ENCODE measurements at regions not wholly inside any gene's neighbourhood (a gene's known extent, or its start where the extent isn't known, plus 50 kb on each side); places are given as distances from the start of the nearest gene placed in this dataset.

DNA sequence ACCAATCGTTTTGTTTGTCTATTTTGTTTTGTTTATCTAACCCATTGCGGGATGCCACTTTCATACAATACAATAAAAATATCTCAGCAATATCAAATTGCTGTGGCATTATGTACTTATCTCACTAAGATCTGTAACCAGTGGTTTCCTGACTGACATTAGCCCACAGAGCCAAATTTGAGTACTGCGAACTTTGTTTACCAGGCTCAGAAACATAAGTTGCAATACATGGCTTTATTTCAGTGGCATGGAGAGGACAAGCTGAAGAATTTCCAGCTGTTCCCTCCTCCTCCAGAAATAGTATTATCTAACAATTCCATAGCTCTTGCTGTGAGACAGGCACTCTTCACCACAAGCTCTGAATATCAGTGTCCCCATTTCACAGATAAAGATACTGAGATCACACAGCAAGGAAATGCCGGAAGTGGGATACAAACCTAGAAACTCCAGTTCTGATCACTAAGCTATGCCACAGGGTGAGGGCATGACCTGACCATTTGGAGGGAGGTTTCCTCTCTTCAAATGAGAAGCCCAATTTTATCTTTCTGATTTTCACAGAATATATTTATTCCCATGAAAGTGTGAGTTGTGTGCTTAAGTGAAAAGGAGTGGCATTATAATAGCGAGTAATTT is 469.9 kb upstream of the CBLB start:
- no peak for DNase-seq (ENCODE audit: low spot score)
- TF ChIP-seq, protein P1, sequence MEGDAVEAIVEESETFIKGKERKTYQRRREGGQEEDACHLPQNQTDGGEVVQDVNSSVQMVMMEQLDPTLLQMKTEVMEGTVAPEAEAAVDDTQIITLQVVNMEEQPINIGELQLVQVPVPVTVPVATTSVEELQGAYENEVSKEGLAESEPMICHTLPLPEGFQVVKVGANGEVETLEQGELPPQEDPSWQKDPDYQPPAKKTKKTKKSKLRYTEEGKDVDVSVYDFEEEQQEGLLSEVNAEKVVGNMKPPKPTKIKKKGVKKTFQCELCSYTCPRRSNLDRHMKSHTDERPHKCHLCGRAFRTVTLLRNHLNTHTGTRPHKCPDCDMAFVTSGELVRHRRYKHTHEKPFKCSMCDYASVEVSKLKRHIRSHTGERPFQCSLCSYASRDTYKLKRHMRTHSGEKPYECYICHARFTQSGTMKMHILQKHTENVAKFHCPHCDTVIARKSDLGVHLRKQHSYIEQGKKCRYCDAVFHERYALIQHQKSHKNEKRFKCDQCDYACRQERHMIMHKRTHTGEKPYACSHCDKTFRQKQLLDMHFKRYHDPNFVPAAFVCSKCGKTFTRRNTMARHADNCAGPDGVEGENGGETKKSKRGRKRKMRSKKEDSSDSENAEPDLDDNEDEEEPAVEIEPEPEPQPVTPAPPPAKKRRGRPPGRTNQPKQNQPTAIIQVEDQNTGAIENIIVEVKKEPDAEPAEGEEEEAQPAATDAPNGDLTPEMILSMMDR (IDR thresholded peaks at IDR 0.05; ENCODE audit: extremely low read depth, missing control alignments), result no peak

DNA sequence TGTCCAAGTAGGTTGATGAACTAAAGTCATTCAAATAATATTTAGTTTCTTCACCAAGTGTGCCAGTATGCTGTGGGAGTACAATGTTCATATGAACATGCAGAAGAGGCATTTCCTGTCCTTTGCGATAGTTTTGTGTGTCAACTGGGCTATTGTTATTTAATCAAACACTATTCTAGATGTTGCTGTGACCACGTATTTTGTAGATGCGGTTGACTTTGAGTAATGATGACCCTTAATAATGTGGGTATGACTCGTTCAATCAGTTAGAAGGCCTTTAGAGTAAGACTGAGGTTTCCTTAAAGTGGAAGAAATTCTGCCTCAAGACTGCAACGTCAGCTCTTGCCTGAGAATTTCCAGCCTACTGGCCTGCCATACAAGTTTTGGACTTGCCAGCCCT is 470.7 kb upstream of the CBLB start:
- DNase-seq (ENCODE audit: low spot score), result no peak
- TF ChIP-seq, protein P1 (IDR thresholded peaks at IDR 0.05; ENCODE audit: extremely low read depth, missing control alignments), result no peak

DNA sequence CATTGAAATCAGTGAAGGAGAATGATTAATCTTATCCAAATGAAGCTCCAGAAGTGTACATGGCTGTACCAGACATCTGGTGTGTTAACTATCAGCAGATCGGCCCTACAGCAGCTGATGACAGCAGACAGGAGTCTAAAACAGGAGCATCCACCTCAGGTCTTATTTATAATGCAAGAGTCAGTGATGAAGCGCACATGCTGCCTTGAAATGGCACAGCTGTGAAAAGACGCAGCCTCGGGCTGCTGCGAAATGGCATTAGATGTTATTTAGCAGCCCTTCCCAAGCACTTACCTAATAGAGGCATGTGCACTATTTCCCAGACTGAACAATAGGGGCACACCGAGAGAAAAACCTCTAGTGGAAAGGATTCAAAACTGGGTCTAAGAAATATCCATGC is 472.3 kb upstream of the CBLB start:
- DNase-seq (ENCODE audit: low spot score), result no peak
- TF ChIP-seq, protein P1 (IDR thresholded peaks at IDR 0.05; ENCODE audit: extremely low read depth, missing control alignments), result no peak

DNA sequence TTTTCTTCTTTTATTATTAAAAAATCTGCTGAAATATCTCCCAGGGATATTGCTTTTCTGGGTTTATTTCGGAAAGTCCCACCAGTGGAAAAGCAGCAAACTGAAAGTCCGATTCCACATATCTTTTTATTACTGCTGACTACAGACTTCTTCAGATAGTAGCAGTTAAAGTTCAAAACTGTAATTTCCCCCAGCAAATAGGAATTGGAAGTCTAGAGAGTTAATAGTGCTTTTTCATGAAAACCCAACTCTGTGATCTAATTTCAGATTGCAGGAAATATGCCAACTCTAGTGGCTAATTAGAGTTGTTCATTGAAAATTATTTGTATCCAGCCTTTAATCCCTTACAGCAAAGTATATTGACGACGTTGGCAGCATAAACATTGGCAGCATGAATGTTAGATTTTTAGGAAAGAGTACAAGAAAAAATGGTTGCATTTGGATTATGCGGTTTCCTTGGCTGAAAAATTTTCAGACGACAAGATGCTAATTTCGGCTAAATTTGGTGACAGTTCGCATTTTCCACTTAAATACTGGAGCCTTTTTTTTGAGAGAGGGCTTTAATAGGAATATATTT is 472.9 kb upstream of the CBLB start:
- no peak for DNase-seq (ENCODE audit: low spot score)
- TF ChIP-seq, protein P1 (IDR thresholded peaks at IDR 0.05; ENCODE audit: extremely low read depth, missing control alignments), result no peak

DNA sequence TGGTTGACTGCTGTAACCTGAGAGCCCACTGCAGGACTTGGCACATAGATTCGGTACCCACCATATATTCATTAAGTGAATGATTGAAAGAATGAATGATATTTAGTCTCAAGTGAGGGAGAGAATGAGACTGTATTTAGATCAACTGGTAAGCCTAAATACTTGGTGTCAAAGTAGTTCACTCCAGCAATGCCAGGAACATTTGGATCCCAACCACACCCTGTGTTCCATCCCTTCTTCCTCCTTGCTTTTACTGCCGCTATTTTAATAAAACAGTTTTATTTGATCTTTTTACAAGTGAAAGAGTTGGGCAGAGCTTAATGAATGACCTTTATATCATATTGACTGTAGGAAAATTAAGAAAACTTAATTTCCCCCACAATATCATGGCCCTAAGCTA is 473.6 kb upstream of the CBLB start:
- TF ChIP-seq, protein P1 (IDR thresholded peaks at IDR 0.05; ENCODE audit: extremely low read depth, missing control alignments), result no peak
- no peak for DNase-seq (ENCODE audit: low spot score)

DNA sequence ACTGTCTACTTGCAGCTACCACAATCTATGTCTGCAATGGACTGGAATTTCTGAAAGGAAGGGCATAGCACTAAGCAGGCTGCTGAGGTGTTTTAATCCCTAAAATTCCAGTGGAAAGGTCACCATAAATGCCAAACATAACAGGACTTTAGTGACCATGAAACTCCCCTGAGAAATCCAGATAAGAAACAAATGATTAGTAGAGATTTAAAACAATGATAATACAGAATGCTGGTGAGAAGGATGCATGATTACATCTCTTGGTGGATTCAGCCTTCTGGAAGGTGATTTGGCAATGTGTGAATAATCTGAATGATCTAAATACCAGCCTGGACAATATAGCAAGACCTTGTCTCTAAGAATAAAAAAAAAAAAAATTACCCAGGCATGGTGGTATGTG is 475.0 kb upstream of the CBLB start:
- TF ChIP-seq, protein P1 (IDR thresholded peaks at IDR 0.05; ENCODE audit: extremely low read depth, missing control alignments), result no peak
- DNase-seq (ENCODE audit: low spot score), result no peak

DNA sequence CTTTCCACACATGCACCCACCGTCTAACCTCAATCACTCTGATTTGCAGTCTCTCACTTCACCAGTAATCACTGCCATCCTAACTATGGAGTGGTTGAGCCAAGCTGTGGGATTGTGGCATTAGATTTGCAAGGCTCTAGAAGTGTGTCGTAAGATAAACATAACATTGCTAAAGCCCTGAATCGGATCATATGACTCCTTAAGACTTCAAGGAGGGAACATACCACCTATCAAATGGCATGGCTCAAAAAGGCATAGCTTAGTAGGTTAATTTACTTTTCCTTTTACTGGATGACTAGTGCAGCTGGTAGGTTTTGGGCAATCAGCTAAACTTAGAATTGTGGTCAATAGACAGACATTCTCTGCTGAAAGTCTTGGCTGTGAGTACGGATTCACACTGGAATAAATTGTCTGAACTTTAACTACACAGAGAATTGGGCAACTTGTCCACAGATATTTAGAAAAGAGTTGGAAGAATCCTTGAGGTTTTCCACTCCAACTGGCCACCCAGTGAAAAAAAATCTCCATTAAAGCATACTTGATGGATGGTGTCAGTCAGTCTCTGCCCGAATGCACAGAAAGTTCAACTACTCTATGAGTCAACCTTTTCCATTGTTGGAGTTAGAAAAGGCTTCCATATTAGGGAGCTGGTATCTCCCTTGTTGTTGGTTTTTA is 476.7 kb upstream of the CBLB start:
- DNase-seq (ENCODE audit: low spot score), result no peak
- TF ChIP-seq, protein P1 (IDR thresholded peaks at IDR 0.05; ENCODE audit: extremely low read depth, missing control alignments), result no peak

All from GM20000 (cell line).